H9 (cell line): ENCODE measurements at regions not wholly inside any gene's neighbourhood (a gene's known extent, or its start where the extent isn't known, plus 50 kb on each side); places are given as distances from the start of the nearest gene placed in this dataset.
"Not testable (repeated sequence)": the region's sequence is repeated elsewhere in the genome, so short reads cannot be mapped to it uniquely, and the experiment has no call there.

Experiments
- DNase-seq: peaks from one replicate; pipeline ENCODE4 v3.0.0-alpha.2; 2017
- H2AFZ ChIP-seq: one replicate; pipeline ENCODE4 v1.6.1; 2013; ENCODE audit warnings: mild to moderate bottlenecking, low read length, control low read depth, moderate library complexity
- H2AK5ac ChIP-seq: 2 replicates; pipeline ENCODE4 v1.6.1; 2013; ENCODE audit warnings: low read length, control low read depth, mixed read lengths; ENCODE audit not compliant: insufficient read length
- H2BK120ac ChIP-seq: one replicate; pipeline ENCODE4 v1.6.1; 2013; ENCODE audit warnings: low read depth, mild to moderate bottlenecking, low read length, control low read depth, inconsistent platforms; ENCODE audit not compliant: poor library complexity, severe bottlenecking
- H2BK12ac ChIP-seq: 2 replicates; pipeline ENCODE4 v1.6.1; 2013; ENCODE audit warnings: low read length, control low read depth, mixed read lengths, low read depth; ENCODE audit not compliant: insufficient read length
- H2BK15ac ChIP-seq: 2 replicates; pipeline ENCODE4 v1.6.1; 2013; ENCODE audit warnings: low read depth, low read length, control low read depth
- H2BK20ac ChIP-seq: one replicate; pipeline ENCODE4 v1.6.1; 2013; ENCODE audit warnings: low read depth, mild to moderate bottlenecking, low read length, control low read depth, inconsistent platforms; ENCODE audit not compliant: poor library complexity, severe bottlenecking
- H2BK5ac ChIP-seq: 2 replicates; pipeline ENCODE4 v1.6.1; 2013; ENCODE audit warnings: low read length, control low read depth, mixed read lengths; ENCODE audit not compliant: insufficient read length
- H3K14ac ChIP-seq: 2 replicates; pipeline ENCODE4 v1.6.1; 2013; ENCODE audit warnings: low read length, control low read depth; ENCODE audit not compliant: insufficient read depth
- H3K18ac ChIP-seq: 2 replicates; pipeline ENCODE4 v1.6.1; 2013; ENCODE audit warnings: low read depth, mild to moderate bottlenecking, mixed read lengths, low read length, control low read depth; ENCODE audit not compliant: insufficient read length
- H3K23ac ChIP-seq: 2 replicates; pipeline ENCODE4 v1.6.1; 2013; ENCODE audit warnings: low read length, control low read depth, mixed read lengths, low read depth; ENCODE audit not compliant: insufficient read length
- H3K23me2 ChIP-seq: 2 replicates; pipeline ENCODE4 v1.6.1; 2013; ENCODE audit warnings: low read depth, mild to moderate bottlenecking, mixed read lengths, low read length, control low read depth; ENCODE audit not compliant: insufficient read length, poor library complexity, severe bottlenecking
- H3K27ac ChIP-seq: 2 replicates; pipeline ENCODE4 v1.5.1; 2013; ENCODE audit warnings: low read length, control low read depth, mixed read lengths, low read depth; ENCODE audit not compliant: insufficient read length
- H3K27me3 ChIP-seq: 2 replicates; pipeline ENCODE4 v1.6.1; 2013; ENCODE audit warnings: low read length, control low read depth, inconsistent platforms; ENCODE audit not compliant: insufficient read depth
- H3K4ac ChIP-seq: 2 replicates; pipeline ENCODE4 v1.6.1; 2013; ENCODE audit warnings: low read depth, mild to moderate bottlenecking, control low read depth, inconsistent platforms, low read length, moderate library complexity
- H3K4me1 ChIP-seq: 2 replicates; pipeline ENCODE4 v1.6.1; 2013; ENCODE audit warnings: low read length, control low read depth, inconsistent platforms; ENCODE audit not compliant: insufficient read depth
- H3K4me2 ChIP-seq: 2 replicates; pipeline ENCODE4 v1.6.1; 2013; ENCODE audit warnings: low read length, control low read depth, mixed read lengths; ENCODE audit not compliant: insufficient read length, insufficient read depth
- H3K56ac ChIP-seq: 2 replicates; pipeline ENCODE4 v1.6.1; 2013; ENCODE audit warnings: low read depth, mild to moderate bottlenecking, mixed read lengths, low read length, control low read depth; ENCODE audit not compliant: insufficient read length
- H3K79me1 ChIP-seq: 2 replicates; pipeline ENCODE4 v1.6.1; 2013; ENCODE audit warnings: low read depth, mild to moderate bottlenecking, moderate library complexity, low read length, control low read depth, inconsistent platforms; ENCODE audit not compliant: insufficient read depth, poor library complexity, severe bottlenecking
- H3K79me2 ChIP-seq: 2 replicates; pipeline ENCODE4 v1.6.1; 2013; ENCODE audit warnings: low read length, control low read depth, inconsistent platforms; ENCODE audit not compliant: insufficient read depth
- H3K9ac ChIP-seq: 2 replicates; pipeline ENCODE4 v1.6.1; 2013; ENCODE audit warnings: low read length, control low read depth, mixed read lengths; ENCODE audit not compliant: insufficient read length; ENCODE audit errors: extremely low read depth
- H3K9me3 ChIP-seq: one replicate; pipeline ENCODE4 v1.6.1; 2013; ENCODE audit warnings: low read depth, low read length, inconsistent platforms; ENCODE audit not compliant: control insufficient read depth
- H3T11ph ChIP-seq: one replicate; pipeline ENCODE4 v1.6.1; 2013; ENCODE audit warnings: mild to moderate bottlenecking, low read length, control low read depth, inconsistent platforms
- H4K20me1 ChIP-seq: one replicate; pipeline ENCODE4 v1.6.1; 2013; ENCODE audit not compliant: control insufficient read depth, insufficient read length, insufficient read depth
- H4K5ac ChIP-seq: 2 replicates; pipeline ENCODE4 v1.6.1; 2013; ENCODE audit warnings: low read depth, mild to moderate bottlenecking, mixed read lengths, low read length, control low read depth; ENCODE audit not compliant: insufficient read length
- H4K8ac ChIP-seq: replicated peaks from 2 replicates; pipeline ENCODE4 v1.6.1; 2013; ENCODE audit warnings: low read length, control low read depth, mixed read lengths, low read depth; ENCODE audit not compliant: insufficient read length
- H4K91ac ChIP-seq: 2 replicates; pipeline ENCODE4 v1.6.1; 2013; ENCODE audit warnings: low read depth, mild to moderate bottlenecking, moderate library complexity, mixed read lengths, low read length, control low read depth; ENCODE audit not compliant: insufficient read length
- H3K27ac Mint-ChIP-seq, 3 experiments: 2 replicates in 2 of 3; 3 replicates in 1 of 3; pipeline ENCODE4 v1.8.0; 2020 to 2021; ENCODE audit warnings: mixed read lengths in 3 of 3, mild to moderate bottlenecking in 1 of 3, moderate library complexity in 1 of 3
- H3K27me3 Mint-ChIP-seq: 2 replicates; pipeline ENCODE4 v1.8.0; 2021; ENCODE audit warnings: low read depth, mild to moderate bottlenecking, moderate library complexity, mixed read lengths
- H3K36me3 Mint-ChIP-seq, 3 experiments: 2 replicates in 2 of 3; 3 replicates in 1 of 3; pipeline ENCODE4 v1.8.0; 2020 to 2021; ENCODE audit warnings: low read depth in 3 of 3, mixed read lengths in 3 of 3; ENCODE audit not compliant: insufficient read depth in 1 of 3
- H3K4me1 Mint-ChIP-seq, 2 experiments: 2 replicates each; pipeline ENCODE4 v1.8.0; 2020; ENCODE audit warnings: mixed read lengths in 2 of 2
- H3K4me3 Mint-ChIP-seq, 2 experiments: 2 replicates in 1 of 2; 3 replicates in 1 of 2; pipeline ENCODE4 v1.8.0; 2020 to 2021; ENCODE audit warnings: mild to moderate bottlenecking in 2 of 2, mixed read lengths in 2 of 2, moderate library complexity in 1 of 2
- H3K9me3 Mint-ChIP-seq, 2 experiments: 2 replicates in 1 of 2; 3 replicates in 1 of 2; pipeline ENCODE4 v1.8.0; 2020; ENCODE audit warnings: mild to moderate bottlenecking in 2 of 2, mixed read lengths in 2 of 2, moderate library complexity in 1 of 2
- WGBS: extraction: QIAGEN DNeasy Blood & Tissue Kit; methylation state at CpG from one replicate; pipeline ENCODE4 v1.1.7; 2013; ENCODE audit warnings: missing lambda C conversion rate, low lambda C conversion rate, mixed read lengths; ENCODE audit not compliant: insufficient read length; ENCODE audit errors: extremely low coverage; 5-methylcytosine and 5-hydroxymethylcytosine counted together
- TF ChIP-seq, protein P1 (sequence below): fragments of 200-600 bp; sonication (generic); conservative IDR thresholded peaks from 3 replicates; pipeline ENCODE4 v1.8.0; 2021; ENCODE audit warnings: antibody characterized with exemption, mild to moderate bottlenecking

DNA sequence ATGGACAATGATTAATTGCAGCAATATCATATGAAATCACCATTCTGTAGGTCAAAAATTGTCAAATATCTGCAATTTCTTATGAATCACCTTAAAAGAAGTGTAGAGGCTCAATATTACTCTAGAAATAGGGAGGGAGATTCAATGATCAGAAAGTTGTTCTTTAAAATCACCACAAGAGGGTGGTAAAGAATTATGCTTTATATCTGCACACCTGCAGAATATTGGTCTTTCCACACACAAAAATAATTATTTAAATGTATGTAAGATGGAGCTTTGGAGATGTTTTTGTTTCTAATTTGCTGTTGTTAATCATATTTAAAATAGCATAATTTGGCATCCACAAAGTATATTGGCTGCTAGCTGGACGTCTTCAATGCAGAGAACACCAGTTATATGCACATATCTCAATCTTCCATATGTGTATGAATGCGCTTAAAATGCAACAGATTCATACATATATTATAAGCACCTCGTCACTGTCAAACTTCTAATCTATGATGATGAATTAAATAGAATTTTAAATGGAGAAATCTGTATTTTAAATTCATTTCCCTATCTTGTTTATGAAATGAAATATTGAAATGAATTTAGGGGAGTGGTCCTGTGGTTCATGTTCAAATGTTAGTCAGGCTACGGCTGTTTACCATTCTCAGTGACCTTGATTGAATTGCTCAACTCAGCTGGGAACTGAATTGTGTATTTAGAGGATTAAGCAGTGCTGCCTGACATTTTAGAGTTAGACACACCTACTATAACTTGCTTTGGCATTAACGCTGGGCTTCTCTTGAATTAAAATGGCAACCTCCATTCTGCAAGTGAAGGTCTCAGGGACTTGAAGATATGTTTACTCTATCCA, 405.1 kb upstream of the FRG2C start:
- not testable (repeated sequence) for H4K20me1 ChIP-seq, H4K5ac ChIP-seq, H3K4me1 ChIP-seq, H2AK5ac ChIP-seq, H3K14ac ChIP-seq, H3K27ac Mint-ChIP-seq, H3K4ac ChIP-seq, H3T11ph ChIP-seq, H3K79me2 ChIP-seq, H2BK5ac ChIP-seq, H4K91ac ChIP-seq, H3K23ac ChIP-seq, H2AFZ ChIP-seq, DNase-seq, H2BK15ac ChIP-seq, H3K9ac ChIP-seq, H3K36me3 Mint-ChIP-seq, H3K9me3 Mint-ChIP-seq, H3K4me2 ChIP-seq, H3K9me3 ChIP-seq, H2BK20ac ChIP-seq, H4K8ac ChIP-seq, H3K27me3 ChIP-seq, H3K23me2 ChIP-seq, H3K18ac ChIP-seq, H3K79me1 ChIP-seq, H3K56ac ChIP-seq, H2BK12ac ChIP-seq, H3K27me3 Mint-ChIP-seq, H3K27ac ChIP-seq, H3K4me3 Mint-ChIP-seq, H2BK120ac ChIP-seq
- WGBS, result no CpG with 5 or more reads among the region's 5 CpGs
- TF ChIP-seq, protein P1, sequence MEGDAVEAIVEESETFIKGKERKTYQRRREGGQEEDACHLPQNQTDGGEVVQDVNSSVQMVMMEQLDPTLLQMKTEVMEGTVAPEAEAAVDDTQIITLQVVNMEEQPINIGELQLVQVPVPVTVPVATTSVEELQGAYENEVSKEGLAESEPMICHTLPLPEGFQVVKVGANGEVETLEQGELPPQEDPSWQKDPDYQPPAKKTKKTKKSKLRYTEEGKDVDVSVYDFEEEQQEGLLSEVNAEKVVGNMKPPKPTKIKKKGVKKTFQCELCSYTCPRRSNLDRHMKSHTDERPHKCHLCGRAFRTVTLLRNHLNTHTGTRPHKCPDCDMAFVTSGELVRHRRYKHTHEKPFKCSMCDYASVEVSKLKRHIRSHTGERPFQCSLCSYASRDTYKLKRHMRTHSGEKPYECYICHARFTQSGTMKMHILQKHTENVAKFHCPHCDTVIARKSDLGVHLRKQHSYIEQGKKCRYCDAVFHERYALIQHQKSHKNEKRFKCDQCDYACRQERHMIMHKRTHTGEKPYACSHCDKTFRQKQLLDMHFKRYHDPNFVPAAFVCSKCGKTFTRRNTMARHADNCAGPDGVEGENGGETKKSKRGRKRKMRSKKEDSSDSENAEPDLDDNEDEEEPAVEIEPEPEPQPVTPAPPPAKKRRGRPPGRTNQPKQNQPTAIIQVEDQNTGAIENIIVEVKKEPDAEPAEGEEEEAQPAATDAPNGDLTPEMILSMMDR, result peak; percentile 69
- peaks cover 17 to 21% of the 10 kb centered on the region in 2 experiments for H3K4me1 Mint-ChIP-seq

DNA sequence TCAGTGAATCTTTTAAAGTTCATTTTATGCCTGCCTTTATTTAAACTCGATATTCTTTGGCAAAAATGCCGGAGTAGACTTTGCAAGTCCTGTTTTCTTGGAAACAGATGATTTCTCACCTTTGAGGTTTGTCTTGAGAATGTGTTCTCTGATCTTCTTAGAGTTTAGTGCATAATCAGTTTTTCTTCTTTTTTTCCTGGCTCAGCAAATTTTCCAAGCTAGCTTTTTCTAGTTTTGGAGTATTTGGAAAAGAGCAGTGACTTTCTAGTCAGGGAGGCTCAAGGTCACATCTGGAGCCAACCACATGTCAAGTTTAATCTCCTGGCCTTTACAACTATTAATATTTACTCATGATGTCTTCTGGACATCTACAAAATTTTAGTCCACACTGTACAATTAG, 403.2 kb upstream of the FRG2C start:
- H3K56ac ChIP-seq, H2BK5ac ChIP-seq, H3T11ph ChIP-seq, H2BK120ac ChIP-seq, H3K9me3 ChIP-seq, H3K27ac Mint-ChIP-seq, H4K20me1 ChIP-seq, H3K18ac ChIP-seq, DNase-seq, H3K27ac ChIP-seq, H2AFZ ChIP-seq, H3K79me1 ChIP-seq, H3K4me2 ChIP-seq, H2BK12ac ChIP-seq, H3K9me3 Mint-ChIP-seq, H4K5ac ChIP-seq, H2AK5ac ChIP-seq, H3K79me2 ChIP-seq, H3K14ac ChIP-seq, H3K36me3 Mint-ChIP-seq, H2BK20ac ChIP-seq, H3K27me3 ChIP-seq, H4K8ac ChIP-seq, H3K23ac ChIP-seq, H3K9ac ChIP-seq, H3K27me3 Mint-ChIP-seq, H3K4me1 Mint-ChIP-seq, H3K4ac ChIP-seq, H3K23me2 ChIP-seq, H2BK15ac ChIP-seq, H3K4me1 ChIP-seq, H3K4me3 Mint-ChIP-seq, H4K91ac ChIP-seq: not testable (repeated sequence)
- no CpG with 5 or more reads among the region's 2 CpGs for WGBS
